ENCODE measurements at regions not wholly inside any gene's neighbourhood (a gene's known extent, or its start where the extent isn't known, plus 50 kb on each side); places are given as distances from the start of the nearest gene placed in this dataset.

DNA sequence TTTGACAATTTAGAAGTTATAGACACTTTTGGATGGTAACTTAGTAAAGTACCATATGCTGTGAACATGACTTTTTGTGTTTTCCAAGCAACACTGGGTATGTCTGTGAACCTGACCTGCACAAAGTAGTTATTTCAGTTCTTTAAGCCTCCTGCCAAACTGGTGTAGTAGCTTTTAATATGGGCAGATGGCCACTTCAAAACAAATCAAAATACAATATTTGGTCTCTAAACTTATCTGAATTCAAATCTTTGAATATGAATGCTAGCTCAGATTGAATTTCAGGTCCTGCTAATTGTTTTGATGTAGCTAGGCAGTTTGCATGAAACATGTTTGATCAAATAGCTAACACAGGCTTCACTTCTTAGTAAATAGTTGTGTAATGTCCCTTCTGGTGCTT is 1176.7 kb upstream of the CDH9 start:
- TF ChIP-seq, protein P1, sequence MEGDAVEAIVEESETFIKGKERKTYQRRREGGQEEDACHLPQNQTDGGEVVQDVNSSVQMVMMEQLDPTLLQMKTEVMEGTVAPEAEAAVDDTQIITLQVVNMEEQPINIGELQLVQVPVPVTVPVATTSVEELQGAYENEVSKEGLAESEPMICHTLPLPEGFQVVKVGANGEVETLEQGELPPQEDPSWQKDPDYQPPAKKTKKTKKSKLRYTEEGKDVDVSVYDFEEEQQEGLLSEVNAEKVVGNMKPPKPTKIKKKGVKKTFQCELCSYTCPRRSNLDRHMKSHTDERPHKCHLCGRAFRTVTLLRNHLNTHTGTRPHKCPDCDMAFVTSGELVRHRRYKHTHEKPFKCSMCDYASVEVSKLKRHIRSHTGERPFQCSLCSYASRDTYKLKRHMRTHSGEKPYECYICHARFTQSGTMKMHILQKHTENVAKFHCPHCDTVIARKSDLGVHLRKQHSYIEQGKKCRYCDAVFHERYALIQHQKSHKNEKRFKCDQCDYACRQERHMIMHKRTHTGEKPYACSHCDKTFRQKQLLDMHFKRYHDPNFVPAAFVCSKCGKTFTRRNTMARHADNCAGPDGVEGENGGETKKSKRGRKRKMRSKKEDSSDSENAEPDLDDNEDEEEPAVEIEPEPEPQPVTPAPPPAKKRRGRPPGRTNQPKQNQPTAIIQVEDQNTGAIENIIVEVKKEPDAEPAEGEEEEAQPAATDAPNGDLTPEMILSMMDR (IDR thresholded peaks at IDR 0.05) = no peak
- TF ChIP-seq POLR2AphosphoS5 (IDR thresholded peaks at IDR 0.05; ENCODE audit: insufficient read depth in 1 of 2, low read depth in 1 of 2) = no peak
